Ishikawa (cell line): ENCODE measurements at regions not wholly inside any gene's neighbourhood (a gene's known extent, or its start where the extent isn't known, plus 50 kb on each side); places are given as distances from the start of the nearest gene placed in this dataset.

Source experiments
- CEBPB ChIP-seq: IDR thresholded peaks from 2 replicates; pipeline ENCODE4 v1.6.1; 2012
- CREB1 ChIP-seq: IDR thresholded peaks from 2 replicates; pipeline ENCODE4 v1.6.1; 2012; ENCODE audit warnings: low read depth
- EGR1 ChIP-seq: IDR thresholded peaks from 2 replicates; pipeline ENCODE4 v1.6.1; 2012
- EP300 ChIP-seq: IDR thresholded peaks from 2 replicates; pipeline ENCODE4 v1.6.1; 2012; ENCODE audit warnings: borderline replicate concordance
- FOXM1 ChIP-seq: IDR thresholded peaks from 2 replicates; pipeline ENCODE4 v1.6.1; 2012; ENCODE audit warnings: low read depth, borderline replicate concordance
- MAX ChIP-seq: IDR thresholded peaks from 2 replicates; pipeline ENCODE4 v1.6.1; 2012
- NFIC ChIP-seq: IDR thresholded peaks from 2 replicates; pipeline ENCODE4 v1.6.1; 2012
- RAD21 ChIP-seq: IDR thresholded peaks from 2 replicates; pipeline ENCODE4 v1.6.1; 2012; ENCODE audit warnings: low read depth
- REST ChIP-seq: IDR thresholded peaks from 2 replicates; pipeline ENCODE4 v1.6.1; 2012; ENCODE audit warnings: low read depth, mild to moderate bottlenecking
- TAF1 ChIP-seq: IDR thresholded peaks from 2 replicates; pipeline ENCODE4 v1.6.1; 2012; ENCODE audit warnings: low read depth, mild to moderate bottlenecking
- TCF12 ChIP-seq: IDR thresholded peaks from 2 replicates; pipeline ENCODE4 v1.6.1; 2012; ENCODE audit warnings: low read depth
- TEAD4 ChIP-seq: IDR thresholded peaks from 2 replicates; pipeline ENCODE4 v1.6.1; 2012
- USF1 ChIP-seq: IDR thresholded peaks from 2 replicates; pipeline ENCODE4 v1.6.1; 2012
- YY1 ChIP-seq: IDR thresholded peaks from 2 replicates; pipeline ENCODE4 v1.6.1; 2012; ENCODE audit warnings: low read depth
- ZBTB7A ChIP-seq: IDR thresholded peaks from 2 replicates; pipeline ENCODE4 v1.6.1; 2012; ENCODE audit warnings: low read depth

- TF ChIP-seq REST (no peak), EGR1 (no peak), TEAD4 (no peak), NFIC (no peak), CEBPB (no peak), RAD21 (no peak), USF1 (no peak), MAX (no peak), FOXM1 (no peak), EP300 (no peak), TAF1 (no peak), TCF12 (no peak)
Observed at GRCh38 chr7:115410972-115411686, 489.2 kb downstream of the MDFIC start.

- no peak for TF ChIP-seq EGR1
Observed at GRCh38 chr7:115410434-115410820, 488.5 kb downstream of the MDFIC start.

- TF ChIP-seq TCF12 (no peak), ZBTB7A (no peak), RAD21 (no peak), REST (no peak), TEAD4 (no peak), MAX (no peak), USF1 (no peak), NFIC (no peak), EGR1 (no peak), FOXM1 (no peak), TAF1 (no peak), EP300 (no peak)
Observed at GRCh38 chr7:115409682-115410433, 488.0 kb downstream of the MDFIC start.

- TF ChIP-seq EGR1 (no peak), REST (no peak), USF1 (no peak), TEAD4 (no peak), TCF12 (no peak), YY1 (no peak), ZBTB7A (no peak), CEBPB (no peak), CREB1 (no peak), RAD21 (no peak), FOXM1 (no peak), NFIC (no peak), MAX (no peak), EP300 (no peak), TAF1 (no peak)
Observed at GRCh38 chr7:115406219-115406618, 484.3 kb downstream of the MDFIC start.
